Smooth muscle cell of the brain vasculature (primary cell): ENCODE measurements at regions not wholly inside any gene's neighbourhood (a gene's known extent, or its start where the extent isn't known, plus 50 kb on each side); places are given as distances from the start of the nearest gene placed in this dataset.
"Not testable (repeated sequence)": the region's sequence is repeated elsewhere in the genome, so short reads cannot be mapped to it uniquely, and the experiment has no call there.

ENCODE experiments used
- DNase-seq: peaks from one replicate; pipeline ENCODE4 v3.0.0-alpha.2; 2012; ENCODE audit warnings: low read depth, low spot score

GRCh38 chr14:22202313-22202712 is 386.7 kb downstream of the DAD1 start:
- no peak for DNase-seq

- peak; percentile 17 for DNase-seq
Measured at GRCh38 chr14:22200977-22201605, 387.9 kb downstream of the DAD1 start.

DNA sequence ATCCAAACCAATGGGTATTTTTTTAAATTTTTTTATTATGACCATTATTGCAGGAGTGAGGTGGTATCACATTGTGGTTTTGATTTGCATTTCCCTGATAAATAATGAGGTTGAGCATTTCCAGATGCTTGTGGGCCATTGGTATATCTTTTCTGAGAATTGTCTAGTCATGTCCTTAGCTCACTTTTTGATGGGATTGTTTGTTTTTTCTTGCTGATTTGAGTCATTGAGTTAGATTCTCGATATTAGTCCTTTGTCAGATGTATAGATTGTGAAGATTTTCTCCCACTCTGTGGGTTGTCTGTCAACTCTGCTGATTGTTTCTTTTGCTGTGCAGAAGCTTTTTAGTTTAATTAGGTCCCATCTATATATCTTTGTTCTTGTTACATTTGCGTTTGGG is 388.9 kb downstream of the DAD1 start:
- DNase-seq: not testable (repeated sequence)

GRCh38 chr14:22194664-22195063 is 394.4 kb downstream of the DAD1 start:
- no peak for DNase-seq

DNA sequence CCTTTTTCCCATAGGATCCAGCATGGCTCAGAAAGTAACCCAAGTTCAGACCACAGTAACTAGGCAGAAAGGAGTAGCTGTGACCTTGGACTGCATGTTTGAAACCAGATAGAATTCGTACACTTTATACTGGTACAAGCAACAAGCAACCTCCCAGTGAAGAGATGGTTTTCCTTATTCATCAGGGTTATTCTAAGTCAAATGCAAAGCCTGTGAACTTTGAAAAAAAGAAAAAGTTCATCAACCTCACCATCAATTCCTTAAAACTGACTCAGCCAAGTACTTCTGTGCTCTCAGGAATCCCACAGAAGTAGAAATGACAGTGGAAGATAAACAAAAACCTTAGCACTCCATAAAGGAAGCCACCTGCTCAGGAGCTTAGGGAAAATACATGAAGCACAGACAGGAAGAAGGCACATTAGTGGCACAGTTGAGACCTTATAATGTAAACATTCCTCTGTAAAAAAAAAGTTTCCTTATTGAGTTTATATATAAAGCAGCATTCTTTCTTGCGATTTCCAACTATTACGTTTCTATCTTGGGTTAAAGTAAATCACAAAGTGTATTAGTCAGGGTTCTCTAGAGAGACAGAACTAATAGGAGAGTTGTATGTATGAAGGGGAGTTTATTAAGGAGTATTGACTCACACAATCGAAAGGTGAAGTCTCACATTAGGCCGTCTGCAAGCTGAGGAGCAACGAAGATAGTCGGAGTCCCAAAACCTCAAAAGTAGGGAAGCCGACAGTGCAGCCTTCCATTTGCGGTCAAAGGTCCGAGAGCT is 398.4 kb downstream of the DAD1 start:
- DNase-seq: no peak

- no peak for DNase-seq
Measured at GRCh38 chr14:22189881-22190280, 399.1 kb downstream of the DAD1 start.

- DNase-seq: no peak
Measured at GRCh38 chr14:22188318-22188717, 400.7 kb downstream of the DAD1 start.

DNA sequence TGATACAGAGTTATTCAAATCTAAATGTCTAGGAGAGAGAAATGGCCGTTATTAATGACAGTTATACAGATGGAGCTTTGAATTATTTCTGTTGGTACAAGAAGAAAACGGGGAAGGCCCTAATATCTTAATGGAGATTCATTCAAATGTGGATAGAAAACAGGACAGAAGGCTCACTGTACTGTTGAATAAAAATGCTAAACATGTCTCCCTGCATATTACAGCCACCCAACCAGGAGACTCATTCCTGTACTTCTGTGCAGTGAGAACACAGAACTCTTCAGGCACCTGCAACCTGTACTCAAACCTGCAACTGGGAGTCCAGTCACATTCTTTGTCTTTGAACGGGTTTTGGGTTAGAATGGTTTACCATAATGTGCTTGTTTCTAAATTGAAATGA is 403.2 kb downstream of the DAD1 start:
- no peak for DNase-seq

DNA sequence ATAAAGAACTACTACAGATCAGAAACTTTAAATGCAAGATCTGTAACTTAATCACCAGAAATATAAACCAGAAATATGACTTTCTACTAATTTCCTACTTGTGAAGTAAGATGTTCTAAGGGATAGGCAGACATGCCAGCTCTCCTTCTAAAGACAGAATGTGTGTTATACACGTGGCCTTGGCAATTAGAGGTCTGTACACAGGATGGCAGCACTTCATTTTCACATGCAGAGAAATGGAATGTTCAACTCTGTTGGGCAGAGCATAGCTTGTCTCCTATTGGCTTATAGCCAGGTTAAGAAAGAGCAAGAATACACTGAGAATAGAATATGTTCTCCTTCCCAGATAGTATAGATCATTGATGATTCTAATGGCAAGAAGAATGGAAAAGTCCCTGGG is 403.8 kb downstream of the DAD1 start:
- no peak for DNase-seq

DNA sequence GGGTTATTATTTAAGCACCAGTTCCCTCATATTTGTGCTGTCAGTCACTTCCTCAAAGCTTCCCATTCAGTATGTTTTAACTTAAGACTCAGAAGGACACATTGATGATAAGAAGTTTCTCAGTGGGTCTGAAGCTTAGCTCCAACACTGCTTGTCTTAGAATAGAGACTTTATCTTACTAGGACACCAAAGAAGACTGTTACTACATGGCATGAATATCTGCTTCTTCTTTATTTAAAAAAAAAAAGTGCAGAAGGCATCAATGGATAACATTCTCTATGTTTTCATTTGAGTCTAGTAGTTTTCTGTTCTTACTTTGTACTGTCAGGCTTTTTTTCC is 404.2 kb downstream of the DAD1 start:
- DNase-seq: no peak

DNA sequence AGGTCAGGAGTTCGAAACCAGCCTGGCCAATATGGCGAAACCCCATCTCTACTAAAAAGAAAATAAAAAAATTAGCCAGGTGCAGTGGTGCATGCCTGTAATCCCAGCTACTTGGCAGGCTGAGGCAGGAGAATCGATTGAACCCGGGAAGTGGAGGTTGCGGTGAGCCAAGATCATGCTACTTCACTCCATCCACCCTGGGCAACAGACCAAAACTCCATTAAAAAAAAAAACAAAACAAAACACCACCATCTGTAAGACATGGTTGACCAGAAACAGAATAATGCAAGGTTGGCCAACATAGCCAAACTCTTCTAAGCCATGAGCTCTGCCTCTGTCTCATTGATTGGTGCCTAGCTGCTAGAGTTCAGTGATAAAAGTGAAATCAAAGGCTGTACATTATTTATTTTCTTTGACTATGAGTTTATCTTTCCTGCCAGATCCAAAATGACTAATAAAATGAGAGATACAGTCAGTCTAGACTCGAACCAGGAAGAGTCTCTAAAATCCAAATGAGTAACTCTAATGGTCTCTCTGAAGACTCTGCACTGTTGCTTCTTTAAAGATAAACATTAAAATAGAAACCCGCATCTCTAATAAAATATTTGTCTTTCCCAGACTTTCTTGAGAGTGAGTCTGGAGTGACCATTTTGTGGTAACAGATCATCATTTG is 404.7 kb downstream of the DAD1 start:
- no peak for DNase-seq

DNA sequence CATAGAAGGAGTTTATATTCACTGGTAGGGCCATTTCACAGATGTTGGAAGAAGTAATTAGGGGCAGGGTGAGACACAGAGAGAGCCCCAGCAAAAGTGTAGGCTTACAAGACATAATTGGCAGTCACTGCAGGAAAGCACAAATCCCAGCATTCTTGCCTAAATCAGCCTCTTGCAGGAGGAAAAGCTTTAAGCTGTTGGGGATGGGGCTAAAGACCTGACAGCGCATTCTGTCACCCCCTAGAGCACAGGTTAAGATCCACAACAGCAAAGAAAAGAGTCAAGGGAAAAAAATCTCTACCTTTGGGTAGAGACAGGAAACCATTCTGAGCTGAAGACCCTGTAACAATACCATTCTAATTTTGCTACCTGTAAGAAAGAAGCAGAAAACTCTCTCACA is 409.0 kb downstream of the DAD1 start:
- DNase-seq: no peak

DNA sequence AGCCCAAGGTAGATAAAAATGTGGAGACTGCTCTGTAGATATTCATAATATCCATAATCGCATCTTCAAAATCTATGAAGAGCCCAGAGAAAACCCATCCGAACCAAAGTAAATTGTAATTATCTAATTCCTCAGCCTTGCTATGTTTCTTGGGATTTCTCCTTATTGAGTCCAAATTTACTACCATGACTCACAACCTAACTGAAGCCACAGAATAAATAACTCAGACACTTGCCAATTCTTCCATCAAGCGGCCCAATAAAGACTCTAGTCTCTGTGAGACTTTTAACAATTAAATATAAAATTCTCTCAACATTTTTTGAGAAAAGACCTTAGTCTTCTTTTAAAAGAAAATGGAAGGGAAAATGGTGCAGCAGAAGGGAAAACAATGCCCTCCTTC is 409.8 kb downstream of the DAD1 start:
- no peak for DNase-seq

DNA sequence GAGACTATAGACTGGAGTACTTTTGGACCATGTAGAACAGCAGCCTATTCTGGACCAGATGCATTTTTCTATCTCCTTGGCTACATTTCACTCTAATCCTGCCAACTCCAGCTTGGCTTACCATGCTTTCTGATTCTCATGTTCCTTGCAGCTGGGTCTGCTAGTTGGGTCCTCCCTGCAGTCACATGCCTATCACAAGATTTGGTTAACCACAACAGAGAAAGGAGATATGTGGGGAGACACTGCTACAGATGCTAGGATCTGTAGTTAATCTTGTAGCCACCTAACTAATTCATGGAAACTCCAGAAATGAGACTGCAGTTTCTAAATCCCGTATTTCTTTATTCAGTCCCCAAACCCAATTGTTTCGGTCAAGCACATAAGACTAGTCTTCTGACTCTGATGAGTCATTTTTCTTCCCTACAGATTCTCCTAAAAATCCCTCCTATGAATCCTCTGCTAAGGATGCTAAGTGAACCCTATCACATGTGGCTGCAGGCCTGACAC is 410.6 kb downstream of the DAD1 start:
- no peak for DNase-seq

GRCh38 chr14:22177870-22178269 is 411.2 kb downstream of the DAD1 start:
- DNase-seq: no peak

DNA sequence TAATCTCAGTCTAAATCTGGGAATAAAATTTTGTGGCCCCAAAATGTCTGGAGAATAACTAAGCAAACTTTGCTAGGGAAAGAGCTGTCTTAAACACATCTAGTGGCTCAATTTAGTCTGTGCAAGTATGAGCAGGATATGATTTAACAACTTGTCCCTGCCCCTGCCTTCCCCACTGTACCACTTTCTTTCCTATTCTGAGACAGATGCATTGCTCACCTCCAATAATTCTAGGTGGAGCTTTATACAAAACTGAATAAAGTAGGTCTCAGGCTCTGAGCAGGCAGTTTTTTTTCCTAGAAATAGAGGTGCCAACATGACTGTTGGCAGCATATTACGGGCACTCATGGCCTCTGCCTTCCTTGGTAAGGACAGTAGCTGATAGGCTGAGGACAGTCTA is 412.1 kb downstream of the DAD1 start:
- DNase-seq: no peak

- DNase-seq: not testable (repeated sequence)
Measured at GRCh38 chr14:22175278-22175558, 413.8 kb downstream of the DAD1 start.

DNA sequence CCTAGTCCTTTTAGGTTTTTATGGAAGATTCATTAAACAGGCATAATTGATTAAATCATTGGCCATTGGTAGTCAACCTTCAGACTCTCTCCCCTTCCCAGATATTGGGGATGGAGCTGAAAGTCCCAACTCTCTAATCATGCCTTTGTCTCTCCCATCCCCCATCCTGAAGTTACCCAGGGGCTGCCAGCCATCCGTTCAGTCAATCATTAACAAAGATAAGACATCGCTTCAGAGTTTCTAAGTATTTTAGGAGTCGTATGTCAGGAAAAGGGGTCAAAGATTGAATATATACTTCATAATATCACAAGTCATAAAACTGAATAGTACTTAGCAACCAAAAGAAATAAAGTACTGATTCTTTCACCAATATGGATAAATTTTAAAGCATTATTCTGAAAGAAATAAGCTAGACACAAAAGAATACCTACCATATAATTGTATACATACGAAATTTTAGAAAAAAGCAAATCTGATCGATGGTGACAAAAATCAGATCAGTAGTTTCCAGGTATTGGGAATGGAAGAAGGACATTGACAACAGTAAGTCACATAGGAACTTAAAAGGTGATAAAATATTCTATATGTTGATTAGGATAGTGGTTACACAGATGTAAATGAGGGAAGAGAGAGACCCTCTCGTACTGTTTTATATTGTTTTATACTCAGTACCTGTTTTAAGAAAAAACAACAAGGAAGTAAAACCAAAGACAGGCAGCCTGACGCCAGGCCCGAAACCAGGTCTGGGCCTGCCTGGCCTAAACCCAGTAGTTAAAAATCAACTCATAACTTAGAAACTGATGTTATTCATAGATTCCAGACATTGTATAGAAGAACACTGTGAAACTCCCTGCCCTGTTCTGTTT is 414.4 kb downstream of the DAD1 start:
- no peak for DNase-seq

- DNase-seq: no peak
Measured at GRCh38 chr14:22168092-22168955, 420.7 kb downstream of the DAD1 start.

- DNase-seq: no peak
Measured at GRCh38 chr14:22164616-22165015, 424.4 kb downstream of the DAD1 start.

GRCh38 chr14:22163051-22163450 is 426.0 kb downstream of the DAD1 start:
- no peak for DNase-seq
